Neuronal stem cell (in vitro differentiated cells): ENCODE measurements at regions not wholly inside any gene's neighbourhood (a gene's known extent, or its start where the extent isn't known, plus 50 kb on each side); places are given as distances from the start of the nearest gene placed in this dataset.

Experiments
- DNase-seq: peaks from one replicate; pipeline ENCODE4 v3.0.0-alpha.2; 2013; ENCODE audit warnings: low spot score
- H2AFZ ChIP-seq: one replicate; pipeline ENCODE4 v1.6.1; 2013; ENCODE audit warnings: mild to moderate bottlenecking, low read length, inconsistent platforms
- H2AK5ac ChIP-seq: 2 replicates; pipeline ENCODE4 v1.6.1; 2013; ENCODE audit warnings: low read depth, mild to moderate bottlenecking, inconsistent platforms, low read length, moderate library complexity, mixed read lengths
- H2BK120ac ChIP-seq: 2 replicates; pipeline ENCODE4 v1.6.1; 2013; ENCODE audit warnings: low read depth, mild to moderate bottlenecking, inconsistent platforms, low read length, moderate library complexity, mixed read lengths
- H2BK12ac ChIP-seq: one replicate; pipeline ENCODE4 v1.6.1; 2013; ENCODE audit warnings: low read length, inconsistent platforms
- H2BK15ac ChIP-seq: 2 replicates; pipeline ENCODE4 v1.6.1; 2013; ENCODE audit warnings: mild to moderate bottlenecking, low read length, inconsistent platforms, mixed read lengths
- H2BK5ac ChIP-seq: one replicate; pipeline ENCODE4 v1.6.1; 2013; ENCODE audit warnings: inconsistent platforms, mild to moderate bottlenecking, low read length, moderate library complexity
- H3K14ac ChIP-seq: one replicate; pipeline ENCODE4 v1.6.1; 2013; ENCODE audit warnings: low read length, inconsistent platforms
- H3K18ac ChIP-seq: 2 replicates; pipeline ENCODE4 v1.6.1; 2013; ENCODE audit warnings: low read length, inconsistent platforms
- H3K23ac ChIP-seq: 2 replicates; pipeline ENCODE4 v1.6.1; 2013; ENCODE audit warnings: low read depth, mild to moderate bottlenecking, mixed read lengths, low read length, inconsistent platforms; ENCODE audit not compliant: poor library complexity
- H3K27ac ChIP-seq: replicated peaks from 3 replicates; pipeline ENCODE4 v1.5.1; 2013; ENCODE audit warnings: low read length, inconsistent platforms
- H3K27me3 ChIP-seq, 3 experiments: 2 replicates each; pipeline ENCODE4 v1.6.1; 2013; ENCODE audit warnings: low read length in 3 of 3, mild to moderate bottlenecking in 2 of 3, inconsistent platforms in 1 of 3, low read depth in 1 of 3, mixed read lengths in 1 of 3, moderate library complexity in 1 of 3; ENCODE audit not compliant: control insufficient read depth in 3 of 3, insufficient read depth in 3 of 3
- H3K36me3 ChIP-seq, 2 donors: replicated peaks in 1 of 2; 2 replicates each; pipeline ENCODE4 v1.6.1; 2013; ENCODE audit warnings: low read length in 2 of 2; ENCODE audit not compliant: control insufficient read depth in 2 of 2, insufficient read depth in 2 of 2
- H3K4ac ChIP-seq: 2 replicates; pipeline ENCODE4 v1.6.1; 2013; ENCODE audit warnings: inconsistent platforms, mild to moderate bottlenecking, low read length, moderate library complexity
- H3K4me1 ChIP-seq, 2 donors: 1 replicate in 1 of 2; 2 replicates in 1 of 2; pipeline ENCODE4 v1.6.1; 2013; ENCODE audit warnings: low read length in 2 of 2, low read depth in 1 of 2; ENCODE audit not compliant: control insufficient read depth in 2 of 2, insufficient read depth in 1 of 2
- H3K4me2 ChIP-seq: one replicate; pipeline ENCODE4 v1.6.1; 2013; ENCODE audit warnings: mild to moderate bottlenecking, low read length, inconsistent platforms; ENCODE audit not compliant: insufficient read depth, poor library complexity, severe bottlenecking
- H3K4me3 ChIP-seq, 2 donors: 2 replicates each; pipeline ENCODE4 v1.5.1; 2013; ENCODE audit warnings: low read length in 2 of 2, mild to moderate bottlenecking in 2 of 2, inconsistent platforms in 1 of 2, moderate library complexity in 1 of 2
- H3K79me1 ChIP-seq: one replicate; pipeline ENCODE4 v1.6.1; 2013; ENCODE audit warnings: low read depth, mild to moderate bottlenecking, inconsistent platforms, low read length, moderate library complexity
- H3K9ac ChIP-seq: one replicate; pipeline ENCODE4 v1.6.1; 2013; ENCODE audit warnings: mild to moderate bottlenecking, low read depth, low read length, inconsistent platforms; ENCODE audit not compliant: poor library complexity
- H3K9me3 ChIP-seq, 2 donors: replicated peaks in 1 of 2; 2 replicates each; pipeline versions ENCODE3 to v1.6.1; 2013; ENCODE audit warnings: low read length in 2 of 2, mild to moderate bottlenecking in 2 of 2, inconsistent platforms in 1 of 2, low read depth in 1 of 2, mixed read lengths in 1 of 2, moderate library complexity in 1 of 2; ENCODE audit not compliant: control insufficient read depth in 2 of 2, insufficient read depth in 1 of 2
- H4K8ac ChIP-seq: one replicate; pipeline ENCODE4 v1.6.1; 2013; ENCODE audit warnings: low read depth, mild to moderate bottlenecking, inconsistent platforms, low read length, moderate library complexity
- H4K91ac ChIP-seq: one replicate; pipeline ENCODE4 v1.6.1; 2013; ENCODE audit warnings: low read length, low read depth, mild to moderate bottlenecking, inconsistent platforms; ENCODE audit not compliant: poor library complexity
- WGBS, 2 donors: extraction: QIAGEN DNeasy Blood & Tissue Kit; methylation state at CpG; one replicate each; pipeline ENCODE4 v1.1.7; 2013; ENCODE audit warnings: missing lambda C conversion rate in 2 of 2, mixed read lengths in 1 of 2; ENCODE audit not compliant: insufficient read length in 2 of 2, insufficient replicate concordance in 1 of 2; ENCODE audit errors: extremely low coverage in 2 of 2; 5-methylcytosine and 5-hydroxymethylcytosine counted together

- Histone ChIP-seq H3K27ac (no peak overlapping the region), H3K4me1 (no peaks in the 10 kb centered on the region), H2AK5ac (no peak overlapping the region), H3K9ac (no peak overlapping the region), H3K14ac (no peak overlapping the region), H2AFZ (no peak overlapping the region), H2BK15ac (no peak overlapping the region), H2BK12ac (no peak overlapping the region), H3K36me3 (peaks cover 0 to 2% of the 10 kb centered on the region in 2 donors), H2BK5ac (no peak overlapping the region), H2BK120ac (no peak overlapping the region), H3K18ac (no peak overlapping the region), H3K4me2 (no peak overlapping the region), H4K91ac (no peak overlapping the region), H4K8ac (no peak overlapping the region), H3K27me3 (peaks cover 0 to 2% (median 0%) of the 10 kb centered on the region in 3 experiments), H3K79me1 (no peaks in the 10 kb centered on the region), H3K4ac (no peak overlapping the region), H3K9me3 (peaks cover 0 to 2% of the 10 kb centered on the region in 2 donors), H3K23ac (no peak overlapping the region), H3K4me3 (no peak overlapping the region)
- no peak for DNase-seq
- no CpG with 5 or more reads among the region's 3 CpGs for WGBS, 2 donors
These were observed 102.7 kb downstream of the PAX1 start for GRCh38 chr20:21808139-21808538.

- Histone ChIP-seq H3K9ac (no peak overlapping the region), H4K8ac (no peak overlapping the region), H3K23ac (no peak overlapping the region), H3K4me1 (no peaks in the 10 kb centered on the region), H3K18ac (no peak overlapping the region), H3K27ac (no peak overlapping the region), H2BK12ac (no peak overlapping the region), H3K4me3 (no peak overlapping the region), H3K9me3 (peaks cover 0 to 2% of the 10 kb centered on the region in 2 donors), H2BK15ac (no peak overlapping the region), H3K27me3 (peaks cover 0 to 2% (median 0%) of the 10 kb centered on the region in 3 experiments), H4K91ac (no peak overlapping the region), H3K4ac (no peak overlapping the region), H3K4me2 (no peak overlapping the region), H2AFZ (no peak overlapping the region), H2BK120ac (no peak overlapping the region), H2AK5ac (no peak overlapping the region), H3K79me1 (no peaks in the 10 kb centered on the region), H2BK5ac (no peak overlapping the region), H3K36me3 (peaks cover 0 to 2% of the 10 kb centered on the region in 2 donors), H3K14ac (no peak overlapping the region)
- DNase-seq = no peak
- WGBS, 2 donors = no CpG with 5 or more reads among the region's 8 CpGs
These were observed 99.3 kb downstream of the PAX1 start for GRCh38 chr20:21804802-21805201.

GRCh38 chr20:21801193-21801592, 95.7 kb downstream of the PAX1 start:
- H2BK5ac ChIP-seq = no peak overlapping the region
- no peak overlapping the region for H3K4me2 ChIP-seq
- H2AFZ ChIP-seq = no peak overlapping the region
- no peak overlapping the region for H3K18ac ChIP-seq
- peaks cover 0 to 2% of the 10 kb centered on the region in 2 donors for H3K4me1 ChIP-seq
- peaks cover 0 to 2% of the 10 kb centered on the region in 2 donors for H3K36me3 ChIP-seq
- H3K27me3 ChIP-seq = peaks cover 0 to 2% (median 0%) of the 10 kb centered on the region in 3 experiments
- no peak overlapping the region for H4K91ac ChIP-seq
- no CpG with 5 or more reads among the region's 4 CpGs for WGBS, 2 donors
- no peak overlapping the region for H3K23ac ChIP-seq
- H2BK12ac ChIP-seq = no peak overlapping the region
- H2BK120ac ChIP-seq = no peak overlapping the region
- H4K8ac ChIP-seq = no peak overlapping the region
- H3K9ac ChIP-seq = no peak overlapping the region
- H3K9me3 ChIP-seq = peaks cover 0 to 2% of the 10 kb centered on the region in 2 donors
- H2BK15ac ChIP-seq = no peak overlapping the region
- H2AK5ac ChIP-seq = no peak overlapping the region
- no peak for DNase-seq
- H3K27ac ChIP-seq = no peak overlapping the region
- H3K79me1 ChIP-seq = no peaks in the 10 kb centered on the region
- H3K4ac ChIP-seq = no peak overlapping the region
- no peak overlapping the region for H3K14ac ChIP-seq
- no peak overlapping the region for H3K4me3 ChIP-seq

- Histone ChIP-seq H2BK5ac (no peak overlapping the region), H3K9me3 (no peaks in the 10 kb centered on the region), H4K8ac (no peak overlapping the region), H3K23ac (peak overlapping the region; percentile 68), H3K27ac (no peak overlapping the region), H3K9ac (peak overlapping the region; percentile 51), H3K4me2 (no peak overlapping the region), H3K79me1 (no peaks in the 10 kb centered on the region), H2AK5ac (no peak overlapping the region), H3K4ac (no peak overlapping the region), H2BK120ac (no peak overlapping the region), H3K4me3 (no peak overlapping the region), H4K91ac (no peak overlapping the region), H2BK12ac (no peak overlapping the region), H2BK15ac (no peak overlapping the region), H3K4me1 (peaks cover 0 to 2% of the 10 kb centered on the region in 2 donors), H3K36me3 (no peaks in the 10 kb centered on the region), H3K14ac (no peak overlapping the region), H3K27me3 (no peaks in the 10 kb centered on the region), H2AFZ (no peak overlapping the region), H3K18ac (no peak overlapping the region)
- no peak for DNase-seq
- WGBS, 2 donors = no CpG with 5 or more reads among the region's 5 CpGs
These were observed 92.9 kb downstream of the PAX1 start for GRCh38 chr20:21798384-21798783.
